Left ventricle myocardium inferior (tissue), 1 donor: ENCODE measurements at regions not wholly inside any gene's neighbourhood (a gene's known extent, or its start where the extent isn't known, plus 50 kb on each side); places are given as distances from the start of the nearest gene placed in this dataset.

Experiments
- DNase-seq: peaks from one replicate; pipeline ENCODE4 v3.0.0-alpha.2; 2020
- H3K27ac ChIP-seq: fragments of 200-600 bp; replicated peaks from 2 replicates; pipeline ENCODE4 v1.8.0; 2021
- H3K27me3 ChIP-seq: fragments of 200-600 bp; 2 replicates; pipeline ENCODE4 v1.8.0; 2021; ENCODE audit warnings: low read depth
- H3K36me3 ChIP-seq: fragments of 200-600 bp; 2 replicates; pipeline ENCODE4 v1.8.0; 2021
- H3K4me1 ChIP-seq: fragments of 200-600 bp; 2 replicates; pipeline ENCODE4 v1.8.0; 2021
- H3K4me3 ChIP-seq: fragments of 200-600 bp; 2 replicates; pipeline ENCODE4 v1.8.0; 2021; ENCODE audit warnings: mild to moderate bottlenecking, moderate library complexity
- H3K9me3 ChIP-seq: fragments of 200-600 bp; replicated peaks from 2 replicates; pipeline ENCODE4 v1.8.0; 2021
- intact Hi-C: fragments of 100-400 bp; cut with micrococcal nuclease; formaldehyde crosslinking; loops from one replicate; pipeline ENCODE4 v1.11.0; 2022
- TF ChIP-seq, protein P1 (sequence below): fragments of 200-600 bp; IDR thresholded peaks from 2 replicates; pipeline ENCODE4 v1.8.0; 2021; ENCODE audit warnings: antibody characterized with exemption, mild to moderate bottlenecking, borderline replicate concordance
- donor health status: DM: no; HTN: yes; CAD: no; lungs with severe emphysema.

DNA sequence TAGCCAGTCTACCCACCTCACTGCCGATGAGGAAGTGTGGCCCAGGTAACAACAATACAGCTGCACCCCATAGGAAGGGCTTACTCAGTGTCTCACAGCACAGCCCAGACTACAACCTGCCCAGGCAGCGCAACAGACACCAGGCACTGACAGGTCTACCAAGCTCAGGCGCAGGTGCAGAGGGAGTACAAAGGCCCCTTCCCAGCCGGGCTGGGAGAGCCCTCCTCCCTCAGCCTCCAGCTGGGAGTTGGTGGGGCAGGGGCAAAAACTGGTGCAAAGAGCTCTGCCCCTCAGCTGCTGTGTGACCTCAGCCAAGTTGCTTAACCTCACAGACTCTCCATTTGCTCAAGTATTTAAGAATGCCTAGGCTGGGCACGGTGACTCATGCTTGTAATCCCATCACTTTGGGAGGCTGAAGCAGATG is 112.6 kb upstream of the LHX1 start:
- Histone ChIP-seq H3K27me3 (peaks cover 99% of the 10 kb centered on the region), H3K9me3 (no peaks in the 10 kb centered on the region), H3K4me3 (no peak overlapping the region), H3K36me3 (no peaks in the 10 kb centered on the region), H3K27ac (no peak overlapping the region), H3K4me1 (no peaks in the 10 kb centered on the region)
- TF ChIP-seq, protein P1, sequence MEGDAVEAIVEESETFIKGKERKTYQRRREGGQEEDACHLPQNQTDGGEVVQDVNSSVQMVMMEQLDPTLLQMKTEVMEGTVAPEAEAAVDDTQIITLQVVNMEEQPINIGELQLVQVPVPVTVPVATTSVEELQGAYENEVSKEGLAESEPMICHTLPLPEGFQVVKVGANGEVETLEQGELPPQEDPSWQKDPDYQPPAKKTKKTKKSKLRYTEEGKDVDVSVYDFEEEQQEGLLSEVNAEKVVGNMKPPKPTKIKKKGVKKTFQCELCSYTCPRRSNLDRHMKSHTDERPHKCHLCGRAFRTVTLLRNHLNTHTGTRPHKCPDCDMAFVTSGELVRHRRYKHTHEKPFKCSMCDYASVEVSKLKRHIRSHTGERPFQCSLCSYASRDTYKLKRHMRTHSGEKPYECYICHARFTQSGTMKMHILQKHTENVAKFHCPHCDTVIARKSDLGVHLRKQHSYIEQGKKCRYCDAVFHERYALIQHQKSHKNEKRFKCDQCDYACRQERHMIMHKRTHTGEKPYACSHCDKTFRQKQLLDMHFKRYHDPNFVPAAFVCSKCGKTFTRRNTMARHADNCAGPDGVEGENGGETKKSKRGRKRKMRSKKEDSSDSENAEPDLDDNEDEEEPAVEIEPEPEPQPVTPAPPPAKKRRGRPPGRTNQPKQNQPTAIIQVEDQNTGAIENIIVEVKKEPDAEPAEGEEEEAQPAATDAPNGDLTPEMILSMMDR: no peak
- intact Hi-C loops: no loop called here
- DNase-seq: no peak

DNA sequence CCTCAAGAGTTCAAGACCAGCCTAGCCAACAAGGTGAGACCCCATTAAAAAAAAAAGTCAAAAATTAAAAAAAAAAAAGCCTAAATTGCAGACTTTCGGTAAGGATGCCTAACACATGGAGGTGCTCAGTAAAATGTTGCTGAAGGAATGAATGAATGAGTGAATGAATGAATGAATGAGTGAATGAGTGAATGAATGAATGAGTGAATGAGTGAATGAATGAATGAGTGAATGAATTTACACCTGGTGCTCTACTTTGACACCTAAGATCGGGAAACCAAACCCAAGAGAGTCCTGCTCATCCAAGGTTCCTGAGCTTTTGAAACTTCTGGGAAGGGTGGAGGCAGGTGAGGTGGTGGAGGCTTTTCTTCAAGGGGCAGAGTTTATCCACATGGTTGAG is 112.2 kb upstream of the LHX1 start:
- Histone ChIP-seq H3K4me1 (no peaks in the 10 kb centered on the region), H3K9me3 (no peaks in the 10 kb centered on the region), H3K36me3 (no peaks in the 10 kb centered on the region), H3K4me3 (no peak overlapping the region), H3K27me3 (peaks cover 98% of the 10 kb centered on the region), H3K27ac (no peak overlapping the region)
- intact Hi-C loops: no loop called here
- no peak for DNase-seq
- TF ChIP-seq, protein P1: no peak

DNA sequence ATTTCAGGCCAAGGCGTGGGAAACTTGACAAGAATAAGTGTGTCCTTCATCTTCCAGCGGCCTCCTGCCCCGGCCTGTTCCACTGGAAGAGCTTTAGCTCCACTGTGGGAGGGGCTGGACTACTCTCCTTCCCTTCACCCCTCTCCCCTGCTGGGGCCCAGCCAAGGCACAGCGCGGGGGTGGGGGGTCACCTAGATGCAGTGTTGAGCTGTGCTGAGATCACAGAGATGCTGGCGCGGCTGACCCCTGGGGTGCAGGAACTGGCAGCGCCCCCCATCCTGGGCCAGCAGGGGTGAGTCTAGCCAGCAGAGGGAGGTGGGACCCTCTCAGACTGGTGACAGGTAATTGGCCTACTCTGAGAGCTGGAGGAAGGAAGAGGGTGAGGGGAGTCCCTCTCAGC is 111.8 kb upstream of the LHX1 start:
- intact Hi-C loops: no loop called here
- no peak for DNase-seq
- Histone ChIP-seq H3K4me3 (no peak overlapping the region), H3K27me3 (peaks cover 94% of the 10 kb centered on the region), H3K9me3 (no peaks in the 10 kb centered on the region), H3K27ac (no peak overlapping the region), H3K36me3 (no peaks in the 10 kb centered on the region), H3K4me1 (no peaks in the 10 kb centered on the region)
- TF ChIP-seq, protein P1: no peak

DNA sequence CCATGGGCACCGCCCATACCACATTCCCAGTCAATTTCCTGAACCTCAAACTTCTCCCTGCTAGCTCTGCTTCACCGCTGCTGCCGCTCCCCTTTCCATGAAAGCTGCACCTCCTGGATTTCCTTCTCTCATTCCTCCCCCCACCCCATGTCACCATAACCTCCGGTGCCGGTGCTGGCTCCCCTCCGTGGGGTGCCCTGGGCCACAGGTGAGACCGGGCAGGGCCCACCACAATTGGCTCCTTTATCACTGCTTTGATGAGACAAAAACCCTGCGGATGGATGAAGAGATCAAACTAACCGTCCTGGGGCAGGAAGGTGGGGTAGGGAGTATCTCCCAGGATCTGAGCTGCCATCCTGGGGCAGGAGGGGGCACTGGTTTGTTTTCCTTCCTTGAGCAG is 111.3 kb upstream of the LHX1 start:
- H3K4me3 ChIP-seq: no peak overlapping the region
- peaks cover 90% of the 10 kb centered on the region for H3K27me3 ChIP-seq
- intact Hi-C loops: no loop called here
- H3K4me1 ChIP-seq: no peaks in the 10 kb centered on the region
- TF ChIP-seq, protein P1: no peak
- no peaks in the 10 kb centered on the region for H3K36me3 ChIP-seq
- no peak for DNase-seq
- H3K9me3 ChIP-seq: no peaks in the 10 kb centered on the region
- no peak overlapping the region for H3K27ac ChIP-seq

DNA sequence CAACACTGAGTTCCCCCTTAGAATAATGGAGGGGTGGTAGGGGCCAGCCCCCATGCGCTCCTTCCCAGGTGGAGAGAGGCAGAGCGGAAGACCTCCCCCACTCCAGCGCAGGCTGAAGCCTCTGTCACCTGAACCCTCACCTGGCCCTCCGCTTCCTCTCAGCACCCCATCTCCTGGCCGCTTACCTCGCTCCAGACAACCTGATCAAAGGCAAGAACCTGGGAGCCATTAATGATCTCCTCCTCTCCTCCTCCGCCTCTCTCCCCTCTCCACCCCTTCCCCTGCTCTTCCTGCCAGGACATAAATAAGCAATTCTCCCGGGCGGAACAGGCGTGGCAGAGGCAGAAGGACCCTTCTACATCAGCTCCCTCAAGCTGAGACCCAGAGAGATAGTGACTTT is 110.2 kb upstream of the LHX1 start:
- no peak for DNase-seq
- Histone ChIP-seq H3K9me3 (no peaks in the 10 kb centered on the region), H3K36me3 (no peaks in the 10 kb centered on the region), H3K27ac (no peak overlapping the region), H3K4me3 (no peak overlapping the region), H3K4me1 (no peaks in the 10 kb centered on the region), H3K27me3 (peaks cover 79% of the 10 kb centered on the region)
- TF ChIP-seq, protein P1: no peak
- intact Hi-C loops: no loop called here

DNA sequence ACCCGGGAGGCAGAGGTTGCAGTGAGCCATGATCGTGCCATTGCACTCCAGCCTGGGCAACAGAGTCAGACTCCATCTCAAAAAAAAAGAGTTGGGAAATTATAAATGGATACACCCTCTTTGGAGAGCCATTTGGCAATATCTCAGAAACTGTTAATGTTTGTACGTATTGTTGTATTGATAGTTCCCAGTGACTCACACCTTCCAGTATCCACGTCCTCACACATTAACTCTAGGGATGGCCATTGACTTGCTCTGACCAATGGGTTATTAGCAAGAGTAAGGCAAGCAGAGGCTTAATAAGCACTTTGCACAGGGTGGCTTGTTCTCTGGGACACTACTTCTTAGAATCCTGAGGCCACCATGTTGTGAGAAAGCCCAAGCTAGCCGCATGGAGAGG is 107.6 kb upstream of the LHX1 start:
- no peak overlapping the region for H3K4me3 ChIP-seq
- H3K27ac ChIP-seq: no peak overlapping the region
- intact Hi-C loops: no loop called here
- H3K36me3 ChIP-seq: no peaks in the 10 kb centered on the region
- H3K27me3 ChIP-seq: peaks cover 69% of the 10 kb centered on the region
- peaks cover 5% of the 10 kb centered on the region for H3K9me3 ChIP-seq
- H3K4me1 ChIP-seq: no peaks in the 10 kb centered on the region
- DNase-seq: no peak
- TF ChIP-seq, protein P1: no peak
